GM21390 (cell line): ENCODE measurements at regions not wholly inside any gene's neighbourhood (a gene's known extent, or its start where the extent isn't known, plus 50 kb on each side); places are given as distances from the start of the nearest gene placed in this dataset.
"Not testable (repeated sequence)": the region's sequence is repeated elsewhere in the genome, so short reads cannot be mapped to it uniquely, and the experiment has no call there.

ENCODE experiments used
- ATAC-seq: cut with Tn5 transposase; IDR thresholded peaks from one replicate; pipeline ENCODE4 v1.9.1; 2021; ENCODE audit not compliant: unreplicated experiment

- not testable (repeated sequence) for ATAC-seq
Measured at GRCh38 chr9:62655705-62656104, 1465.9 kb downstream of the SPATA31A7 start.

- not testable (repeated sequence) for ATAC-seq
Measured at GRCh38 chr9:62662733-62663507, 1473.1 kb downstream of the SPATA31A7 start.

GRCh38 chr9:62663512-62663911 lies 1473.7 kb downstream of the SPATA31A7 start:
- ATAC-seq = not testable (repeated sequence)

GRCh38 chr9:62667137-62667824 lies 1477.4 kb downstream of the SPATA31A7 start:
- not testable (repeated sequence) for ATAC-seq

GRCh38 chr9:62677016-62677415 lies 1487.2 kb downstream of the SPATA31A7 start:
- not testable (repeated sequence) for ATAC-seq

GRCh38 chr9:62678336-62678735 lies 1488.5 kb downstream of the SPATA31A7 start:
- peak; percentile 84 for ATAC-seq

GRCh38 chr9:62679020-62679419 lies 1489.2 kb downstream of the SPATA31A7 start:
- not testable (repeated sequence) for ATAC-seq

GRCh38 chr9:62684833-62685647 lies 1495.2 kb downstream of the SPATA31A7 start:
- ATAC-seq = peak; percentile 88

GRCh38 chr9:62686313-62686712 lies 1496.5 kb downstream of the SPATA31A7 start:
- not testable (repeated sequence) for ATAC-seq

- ATAC-seq = not testable (repeated sequence)
Measured at GRCh38 chr9:62693019-62693418, 1503.2 kb downstream of the SPATA31A7 start.

GRCh38 chr9:62711317-62711716 lies 1521.5 kb downstream of the SPATA31A7 start:
- not testable (repeated sequence) for ATAC-seq

- not testable (repeated sequence) for ATAC-seq
Measured at GRCh38 chr9:62725580-62725979, 1535.7 kb downstream of the SPATA31A7 start.

GRCh38 chr9:62730229-62731000 lies 1540.6 kb downstream of the SPATA31A7 start:
- peak; percentile 94 for ATAC-seq

- not testable (repeated sequence) for ATAC-seq
Measured at GRCh38 chr9:62731015-62731414, 1541.2 kb downstream of the SPATA31A7 start.

- not testable (repeated sequence) for ATAC-seq
Measured at GRCh38 chr9:62737004-62737606, 1547.3 kb downstream of the SPATA31A7 start.

GRCh38 chr9:62737915-62738314 lies 1548.1 kb downstream of the SPATA31A7 start:
- not testable (repeated sequence) for ATAC-seq

GRCh38 chr9:62745774-62746529 lies 1556.1 kb downstream of the SPATA31A7 start:
- ATAC-seq = not testable (repeated sequence)
